GM18951 (cell line): ENCODE measurements at regions not wholly inside any gene's neighbourhood (a gene's known extent, or its start where the extent isn't known, plus 50 kb on each side); places are given as distances from the start of the nearest gene placed in this dataset.
"Not testable (repeated sequence)": the region's sequence is repeated elsewhere in the genome, so short reads cannot be mapped to it uniquely, and the experiment has no call there.

Experiments
- POLR2A ChIP-seq: IDR thresholded peaks from 4 replicates; pipeline ENCODE4 v1.6.1; 2011; ENCODE audit warnings: mild to moderate bottlenecking; ENCODE audit not compliant: insufficient read length, insufficient read depth; ENCODE audit errors: extremely low read depth
- in situ Hi-C: fragments of 300-500 bp; cut with MboI; formaldehyde crosslinking; loops from one replicate; pipeline ENCODE4 v1.12.0; 2022; ENCODE audit warnings: low sequenced_read_pairs, mixed read lengths, inconsistent platforms; ENCODE audit not compliant: unreplicated experiment

- TF ChIP-seq POLR2A: no peak
- in situ Hi-C loops: no loop called here
Observed at GRCh38 chr12:58681730-58682129, 238.6 kb downstream of the LRIG3 start.

DNA sequence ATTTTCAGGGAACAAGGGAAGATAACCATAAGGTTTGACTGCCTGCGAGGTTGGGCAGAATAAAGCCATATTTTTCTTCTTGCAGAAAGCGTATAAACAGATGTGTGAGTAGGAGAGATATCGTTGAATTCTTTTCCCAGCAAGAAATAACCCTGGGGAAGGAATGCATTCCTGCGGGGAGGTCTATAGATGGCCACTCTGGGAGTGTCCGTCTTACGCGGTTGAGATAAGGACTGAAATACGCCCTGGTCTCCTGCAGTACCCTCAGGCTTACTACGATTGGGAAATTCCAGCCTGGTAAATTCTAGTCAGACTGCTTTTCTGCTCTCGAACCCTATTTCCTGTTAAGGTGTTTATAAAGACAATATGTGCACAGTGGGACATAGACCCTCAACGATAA, 225.0 kb downstream of the LRIG3 start:
- TF ChIP-seq POLR2A: no peak
- in situ Hi-C loops: no loop called here

DNA sequence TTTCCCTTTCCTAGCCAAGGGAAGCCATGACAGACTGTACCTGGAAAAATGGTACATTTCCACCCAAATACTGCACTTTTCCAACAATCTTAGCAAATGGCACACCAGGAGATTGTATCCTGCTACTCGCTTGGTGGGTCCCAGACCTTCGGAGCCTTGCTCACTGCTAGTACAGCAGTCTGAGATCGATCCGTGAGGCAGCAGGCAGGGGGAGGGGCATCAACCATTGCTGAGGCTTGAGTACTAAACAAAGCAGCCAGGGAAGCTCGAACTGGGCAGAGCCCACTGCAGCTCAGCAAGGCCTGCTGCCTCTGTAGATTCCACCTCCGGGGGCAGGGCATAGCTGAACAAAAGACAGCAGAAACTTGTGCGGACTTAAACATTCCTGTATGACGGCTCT, 218.8 kb downstream of the LRIG3 start:
- TF ChIP-seq POLR2A: no peak
- in situ Hi-C loops: no loop called here

- no peak for TF ChIP-seq POLR2A
- in situ Hi-C loops: no loop called here
Observed at GRCh38 chr12:58703866-58704265, 216.4 kb downstream of the LRIG3 start.

DNA sequence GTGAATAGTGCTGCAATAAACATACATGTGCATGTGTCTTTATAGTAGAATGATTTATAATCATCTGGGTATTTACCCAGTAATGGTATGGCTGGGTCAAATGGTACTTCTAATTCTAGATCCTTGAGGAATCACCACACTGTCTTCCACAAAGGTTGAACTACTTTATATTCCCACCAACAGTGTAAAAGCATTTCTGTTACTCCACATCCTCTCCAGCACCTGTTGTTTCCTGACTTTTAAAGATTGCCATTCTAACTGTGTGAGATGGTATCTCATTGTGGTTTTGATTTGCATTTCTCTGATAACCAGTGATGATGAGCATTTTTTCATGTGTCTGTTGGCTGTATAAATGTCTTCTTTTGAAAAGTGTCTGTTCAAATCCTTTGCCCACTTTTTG, 215.5 kb downstream of the LRIG3 start:
- in situ Hi-C loops: not testable (repeated sequence)

- no peak for TF ChIP-seq POLR2A
- in situ Hi-C loops: no loop called here
Observed at GRCh38 chr12:58710901-58711300, 209.4 kb downstream of the LRIG3 start.

- in situ Hi-C loops: no loop called here
- no peak for TF ChIP-seq POLR2A
Observed at GRCh38 chr12:58711974-58712373, 208.3 kb downstream of the LRIG3 start.

DNA sequence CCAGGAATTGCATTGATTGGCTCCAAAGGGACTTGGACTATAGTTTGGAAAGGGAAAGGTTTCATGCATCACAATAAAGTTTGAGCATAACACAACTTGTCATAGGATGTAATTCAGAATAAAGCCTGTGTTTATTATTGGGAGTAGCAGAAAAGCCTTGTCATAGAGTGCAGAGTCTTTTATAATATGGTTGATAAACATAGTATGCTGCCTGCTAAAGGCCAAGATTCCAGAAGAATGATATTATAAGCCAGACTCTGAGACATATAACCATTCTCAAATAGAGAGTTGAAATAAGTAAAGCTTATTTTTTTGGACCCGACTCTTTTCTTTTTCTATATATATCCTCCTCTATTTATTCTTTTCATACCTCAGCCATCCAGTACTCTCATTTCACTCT, 207.3 kb downstream of the LRIG3 start:
- no peak for TF ChIP-seq POLR2A
- in situ Hi-C loops: no loop called here

GRCh38 chr12:58719161-58719560, 201.1 kb downstream of the LRIG3 start:
- no peak for TF ChIP-seq POLR2A
- in situ Hi-C loops: no loop called here

GRCh38 chr12:58720421-58720820, 199.9 kb downstream of the LRIG3 start:
- in situ Hi-C loops: no loop called here
- TF ChIP-seq POLR2A: no peak

GRCh38 chr12:58725400-58726105, 194.8 kb downstream of the LRIG3 start:
- in situ Hi-C loops: no loop called here
- no peak for TF ChIP-seq POLR2A

GRCh38 chr12:58727521-58727920, 192.8 kb downstream of the LRIG3 start:
- in situ Hi-C loops: no loop called here

GRCh38 chr12:58728397-58728796, 191.9 kb downstream of the LRIG3 start:
- TF ChIP-seq POLR2A: no peak
- in situ Hi-C loops: no loop called here

More at GRCh38 chr12:58727521-58727920, 192.8 kb downstream of the LRIG3 start:
- no peak for TF ChIP-seq POLR2A

DNA sequence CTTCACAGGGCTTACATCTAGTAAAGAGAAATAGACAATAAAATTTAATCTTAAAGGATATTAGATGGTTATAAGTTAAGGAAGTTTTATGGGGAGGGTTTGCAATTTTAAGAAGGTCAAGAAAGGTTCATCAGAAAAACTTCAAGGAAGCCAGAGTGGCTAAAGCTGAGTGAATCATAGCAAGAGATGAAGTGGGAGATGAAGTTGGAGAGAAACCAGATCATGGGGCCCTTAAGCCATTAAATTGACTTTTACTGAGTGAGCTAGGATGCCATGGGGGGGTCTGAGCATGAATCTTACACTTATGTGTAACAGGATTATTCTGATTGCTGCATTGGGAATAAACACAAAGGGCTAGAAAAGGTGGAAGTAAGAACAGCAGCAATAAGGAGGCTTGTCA, 189.2 kb downstream of the LRIG3 start:
- in situ Hi-C loops: no loop called here
- TF ChIP-seq POLR2A: no peak

DNA sequence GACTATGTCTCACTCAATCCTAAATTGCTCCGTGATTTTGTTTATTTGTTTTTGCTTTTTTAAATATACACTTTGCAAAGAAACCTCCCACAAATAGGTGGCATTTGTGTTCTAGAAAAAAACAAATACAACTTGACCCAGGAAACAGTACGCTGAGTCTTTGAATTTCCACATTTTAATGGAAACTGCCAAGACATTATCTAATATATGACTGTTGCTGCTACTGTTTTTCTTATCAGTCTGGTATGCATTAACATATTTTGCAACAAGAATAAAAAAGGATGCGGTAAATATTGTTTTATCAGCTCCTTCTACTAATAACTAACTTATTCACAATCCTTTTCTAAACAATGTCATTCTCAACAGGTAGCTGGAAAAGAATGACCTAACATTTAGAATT, 187.4 kb downstream of the LRIG3 start:
- TF ChIP-seq POLR2A: no peak
- in situ Hi-C loops: no loop called here
